Activated T-cell treated with anti-CD3 and anti-CD28 coated beads, Interleukin-2, amount 50 U/mL, for 24 hours (primary cell): ENCODE measurements at regions not wholly inside any gene's neighbourhood (a gene's known extent, or its start where the extent isn't known, plus 50 kb on each side); places are given as distances from the start of the nearest gene placed in this dataset.
"Not testable (repeated sequence)": the region's sequence is repeated elsewhere in the genome, so short reads cannot be mapped to it uniquely, and the experiment has no call there.

Experiments
- DNase-seq: peaks from one replicate; pipeline ENCODE4 v3.0.0-alpha.2; 2020
- H3K27ac Mint-ChIP-seq: 2 replicates; pipeline ENCODE4 v1.8.0; 2020; ENCODE audit warnings: mild to moderate bottlenecking, mixed read lengths
- H3K27me3 Mint-ChIP-seq: 2 replicates; pipeline ENCODE4 v1.8.0; 2020; ENCODE audit warnings: mixed read lengths
- H3K36me3 Mint-ChIP-seq: 2 replicates; pipeline ENCODE4 v1.8.0; 2020; ENCODE audit warnings: low read depth, mixed read lengths
- H3K4me1 Mint-ChIP-seq: 2 replicates; pipeline ENCODE4 v1.8.0; 2020; ENCODE audit warnings: low read depth, mixed read lengths
- H3K4me3 Mint-ChIP-seq: 2 replicates; pipeline ENCODE4 v1.8.0; 2020; ENCODE audit warnings: mild to moderate bottlenecking, moderate library complexity, mixed read lengths
- H3K9me3 Mint-ChIP-seq: 2 replicates; pipeline ENCODE4 v1.8.0; 2020; ENCODE audit warnings: mixed read lengths

DNA sequence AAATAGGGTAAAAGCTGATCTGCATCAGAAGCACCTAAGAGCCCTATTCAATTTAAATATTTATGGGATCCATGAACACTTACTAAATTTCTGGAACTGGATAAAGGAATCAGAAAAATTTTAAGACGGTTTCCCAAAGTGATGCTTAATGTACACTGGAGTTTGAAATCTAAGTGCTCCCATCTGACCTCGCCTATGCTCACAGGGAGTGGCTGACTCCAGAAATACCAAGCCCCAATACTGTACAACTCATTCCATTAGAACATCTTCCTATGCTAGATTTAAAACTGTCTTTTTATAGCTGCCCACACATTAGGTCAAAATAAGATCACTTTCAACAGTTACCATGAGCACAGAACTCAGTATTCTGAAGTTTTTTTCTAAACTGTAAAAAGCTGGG, 1214.6 kb downstream of the CDH11 start:
- Mint-ChIP-seq H3K36me3 (no peaks in the 10 kb centered on the region), H3K4me1 (no peaks in the 10 kb centered on the region), H3K27me3 (no peaks in the 10 kb centered on the region), H3K27ac (no peak overlapping the region), H3K9me3 (peaks cover 30% of the 10 kb centered on the region), H3K4me3 (no peak overlapping the region)
- no peak for DNase-seq

- no peaks in the 10 kb centered on the region for H3K4me1 Mint-ChIP-seq
- no peak overlapping the region for H3K27ac Mint-ChIP-seq
- peaks cover 30% of the 10 kb centered on the region for H3K9me3 Mint-ChIP-seq
These were observed 1216.9 kb downstream of the CDH11 start for GRCh38 chr16:63904930-63905329.

GRCh38 chr16:63904182-63904581, 1217.7 kb downstream of the CDH11 start:
- H3K27me3 Mint-ChIP-seq, result no peaks in the 10 kb centered on the region
- H3K4me3 Mint-ChIP-seq, result no peak overlapping the region
- DNase-seq, result no peak
- no peak overlapping the region for H3K27ac Mint-ChIP-seq
- H3K4me1 Mint-ChIP-seq, result no peaks in the 10 kb centered on the region
- peaks cover 30% of the 10 kb centered on the region for H3K9me3 Mint-ChIP-seq
- no peaks in the 10 kb centered on the region for H3K36me3 Mint-ChIP-seq

More at GRCh38 chr16:63904930-63905329, 1216.9 kb downstream of the CDH11 start:
- Mint-ChIP-seq H3K27me3 (no peaks in the 10 kb centered on the region), H3K36me3 (no peaks in the 10 kb centered on the region), H3K4me3 (no peak overlapping the region)
- DNase-seq, result no peak

DNA sequence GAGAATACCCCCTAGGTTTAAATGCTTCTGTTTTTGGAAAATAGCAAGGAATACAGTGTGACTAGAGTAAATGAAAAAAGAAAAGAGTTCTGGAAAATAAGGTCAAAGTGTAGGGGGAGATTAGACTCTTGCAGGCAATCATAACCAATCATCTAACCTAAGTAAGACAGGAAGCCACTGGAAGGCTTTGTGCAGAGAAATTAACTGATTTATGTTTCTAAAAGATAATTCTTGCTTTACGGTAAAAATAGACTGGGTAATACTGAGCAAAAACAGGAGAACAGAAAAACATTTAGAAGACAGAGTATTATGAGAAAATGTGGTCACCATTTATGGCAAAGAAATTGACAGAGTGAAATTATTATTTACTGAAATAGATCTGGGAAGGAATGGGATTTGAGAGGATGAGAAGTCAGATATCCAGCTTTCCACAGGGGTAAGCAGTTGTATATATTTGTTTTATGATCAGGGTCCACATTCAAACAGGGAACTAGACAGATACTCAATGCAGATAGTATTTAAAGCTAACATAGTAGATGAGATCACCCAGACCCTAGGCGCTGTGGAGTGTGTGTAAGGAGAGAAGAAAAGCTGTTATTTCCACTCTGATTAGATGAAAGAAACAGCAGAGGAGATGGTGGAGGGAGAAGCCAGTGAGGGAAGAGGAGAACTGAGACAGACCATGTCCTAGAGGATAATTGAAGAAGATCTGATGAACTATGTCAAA, 1225.3 kb downstream of the CDH11 start:
- no peaks in the 10 kb centered on the region for H3K27me3 Mint-ChIP-seq
- H3K36me3 Mint-ChIP-seq, result no peaks in the 10 kb centered on the region
- H3K4me3 Mint-ChIP-seq, result no peak overlapping the region
- H3K9me3 Mint-ChIP-seq, result peaks cover 18% of the 10 kb centered on the region
- H3K27ac Mint-ChIP-seq, result no peak overlapping the region
- no peak for DNase-seq
- no peaks in the 10 kb centered on the region for H3K4me1 Mint-ChIP-seq

DNA sequence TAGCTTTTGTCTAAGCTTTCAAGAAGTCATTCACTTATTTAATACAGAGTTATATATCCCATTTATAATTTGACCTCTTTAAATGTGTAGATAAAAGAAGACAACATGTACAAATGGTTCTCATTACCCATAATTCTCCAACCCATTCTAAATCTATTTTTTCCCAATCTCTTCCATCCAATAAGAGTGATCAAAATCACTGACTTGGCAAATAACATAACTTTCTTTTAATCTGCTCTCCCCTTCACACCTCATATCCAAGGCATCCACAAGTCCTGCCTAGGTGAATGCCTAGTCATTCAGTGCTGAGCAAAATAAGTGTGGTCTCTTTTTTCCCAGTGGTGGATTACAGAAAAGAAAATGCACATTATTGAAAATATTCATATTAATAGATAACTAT, 1231.1 kb downstream of the CDH11 start:
- no peak for DNase-seq
- peaks cover 34% of the 10 kb centered on the region for H3K9me3 Mint-ChIP-seq
- H3K36me3 Mint-ChIP-seq, result no peaks in the 10 kb centered on the region
- no peak overlapping the region for H3K4me3 Mint-ChIP-seq
- no peak overlapping the region for H3K27ac Mint-ChIP-seq
- no peaks in the 10 kb centered on the region for H3K4me1 Mint-ChIP-seq
- no peaks in the 10 kb centered on the region for H3K27me3 Mint-ChIP-seq

- no peak for DNase-seq
- Mint-ChIP-seq H3K27ac (no peak overlapping the region), H3K4me1 (no peaks in the 10 kb centered on the region), H3K9me3 (peaks cover 32% of the 10 kb centered on the region), H3K36me3 (no peaks in the 10 kb centered on the region), H3K27me3 (no peaks in the 10 kb centered on the region), H3K4me3 (no peak overlapping the region)
These were observed 1231.8 kb downstream of the CDH11 start for GRCh38 chr16:63890081-63890480.

DNA sequence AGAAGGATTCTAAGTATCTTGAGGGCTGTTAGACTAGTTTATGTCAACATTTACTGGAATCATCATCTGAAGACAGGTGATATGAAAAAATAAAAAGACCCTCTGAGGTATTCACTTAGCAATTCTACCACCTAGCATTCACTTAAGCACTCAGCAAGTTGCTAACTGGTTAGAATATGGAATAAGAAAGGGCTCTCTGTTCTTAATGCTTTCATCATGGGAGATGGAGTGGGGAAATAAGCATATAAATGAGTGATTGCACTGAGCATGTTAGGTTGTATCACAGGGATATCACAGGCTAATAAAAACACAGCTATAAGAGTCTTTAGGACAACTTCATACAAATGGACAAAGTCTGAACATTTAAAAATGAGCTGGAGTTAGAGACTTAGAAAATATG, 1238.8 kb downstream of the CDH11 start:
- Mint-ChIP-seq H3K4me3 (no peak overlapping the region), H3K27ac (no peak overlapping the region), H3K27me3 (no peaks in the 10 kb centered on the region), H3K9me3 (peaks cover 52% of the 10 kb centered on the region), H3K36me3 (no peaks in the 10 kb centered on the region), H3K4me1 (no peaks in the 10 kb centered on the region)
- no peak for DNase-seq

GRCh38 chr16:63882576-63882975, 1239.3 kb downstream of the CDH11 start:
- Mint-ChIP-seq H3K27me3 (no peaks in the 10 kb centered on the region), H3K4me1 (no peaks in the 10 kb centered on the region), H3K36me3 (no peaks in the 10 kb centered on the region), H3K4me3 (no peak overlapping the region), H3K27ac (no peak overlapping the region), H3K9me3 (peaks cover 53% of the 10 kb centered on the region)
- DNase-seq, result no peak

DNA sequence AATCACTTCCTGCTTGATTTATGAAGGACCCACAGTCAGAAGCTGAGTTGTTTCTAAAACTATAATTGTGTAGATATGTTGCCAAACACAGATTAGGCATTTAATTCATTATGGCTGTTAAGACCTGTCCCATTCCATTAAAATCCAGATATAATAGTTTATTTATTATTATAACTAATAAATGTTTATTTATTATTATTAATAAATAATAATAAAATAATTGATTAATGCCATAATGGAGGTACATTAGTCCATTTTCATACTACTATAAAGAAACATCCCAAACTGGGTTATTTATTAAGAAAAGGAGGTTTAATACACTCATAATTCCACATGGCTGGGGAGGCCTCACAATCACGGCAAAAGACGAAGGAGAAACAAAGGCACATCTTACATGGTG, 1240.9 kb downstream of the CDH11 start:
- no peak overlapping the region for H3K27ac Mint-ChIP-seq
- no peaks in the 10 kb centered on the region for H3K36me3 Mint-ChIP-seq
- H3K27me3 Mint-ChIP-seq, result no peaks in the 10 kb centered on the region
- no peak overlapping the region for H3K4me3 Mint-ChIP-seq
- H3K4me1 Mint-ChIP-seq, result no peaks in the 10 kb centered on the region
- no peak for DNase-seq
- peaks cover 53% of the 10 kb centered on the region for H3K9me3 Mint-ChIP-seq

DNA sequence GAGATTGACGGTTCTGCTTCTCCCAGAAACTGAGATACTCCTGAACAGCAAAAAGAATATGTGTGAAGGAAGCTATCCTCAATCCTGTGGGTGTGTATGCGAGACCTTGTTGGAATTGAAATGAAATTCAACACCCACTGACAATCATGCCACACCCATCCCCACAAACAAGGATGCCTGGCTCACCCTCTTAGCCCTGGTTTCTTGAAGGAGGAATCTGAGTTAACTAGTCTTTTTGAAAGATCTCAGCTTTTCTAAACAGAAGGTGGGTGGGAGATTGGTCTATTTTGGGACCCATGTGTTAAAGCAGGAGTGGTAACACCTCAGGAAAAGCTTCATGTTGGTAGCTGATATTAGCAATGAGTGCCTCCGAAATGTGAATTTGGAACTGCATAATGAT, 1244.5 kb downstream of the CDH11 start:
- DNase-seq, result no peak
- no peaks in the 10 kb centered on the region for H3K36me3 Mint-ChIP-seq
- no peaks in the 10 kb centered on the region for H3K4me1 Mint-ChIP-seq
- H3K27me3 Mint-ChIP-seq, result no peaks in the 10 kb centered on the region
- no peak overlapping the region for H3K27ac Mint-ChIP-seq
- H3K4me3 Mint-ChIP-seq, result no peak overlapping the region
- peaks cover 48% of the 10 kb centered on the region for H3K9me3 Mint-ChIP-seq

- no peaks in the 10 kb centered on the region for H3K4me1 Mint-ChIP-seq
- H3K27ac Mint-ChIP-seq, result no peak overlapping the region
- no peak for DNase-seq
- H3K9me3 Mint-ChIP-seq, result peaks cover 40% of the 10 kb centered on the region
- no peak overlapping the region for H3K4me3 Mint-ChIP-seq
- H3K36me3 Mint-ChIP-seq, result no peaks in the 10 kb centered on the region
- H3K27me3 Mint-ChIP-seq, result no peaks in the 10 kb centered on the region
These were observed 1245.8 kb downstream of the CDH11 start for GRCh38 chr16:63876103-63876502.

DNA sequence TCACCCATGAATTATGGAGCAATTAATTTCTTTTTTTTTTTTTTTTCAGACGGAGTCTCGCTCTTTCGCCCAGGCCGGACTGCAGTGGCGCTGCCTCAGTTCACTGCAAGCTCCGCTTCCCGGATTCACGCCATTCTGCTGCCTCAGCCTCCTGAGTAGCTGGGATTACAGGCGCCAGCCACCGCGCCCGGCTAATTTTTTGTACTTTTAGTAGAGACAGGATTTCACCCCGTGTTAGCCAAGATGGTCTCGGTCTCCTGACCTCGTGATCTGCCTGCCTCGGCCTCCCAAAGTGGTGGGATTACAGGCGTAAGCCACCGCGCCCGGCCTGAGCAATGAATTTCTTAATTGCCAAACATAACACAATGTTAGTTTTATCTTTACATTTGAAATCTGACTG, 1261.2 kb downstream of the CDH11 start:
- not testable (repeated sequence) for H3K27me3 Mint-ChIP-seq, H3K4me1 Mint-ChIP-seq, H3K36me3 Mint-ChIP-seq, H3K4me3 Mint-ChIP-seq, H3K27ac Mint-ChIP-seq, DNase-seq
- H3K9me3 Mint-ChIP-seq, result peaks cover 18% of the 10 kb centered on the region

DNA sequence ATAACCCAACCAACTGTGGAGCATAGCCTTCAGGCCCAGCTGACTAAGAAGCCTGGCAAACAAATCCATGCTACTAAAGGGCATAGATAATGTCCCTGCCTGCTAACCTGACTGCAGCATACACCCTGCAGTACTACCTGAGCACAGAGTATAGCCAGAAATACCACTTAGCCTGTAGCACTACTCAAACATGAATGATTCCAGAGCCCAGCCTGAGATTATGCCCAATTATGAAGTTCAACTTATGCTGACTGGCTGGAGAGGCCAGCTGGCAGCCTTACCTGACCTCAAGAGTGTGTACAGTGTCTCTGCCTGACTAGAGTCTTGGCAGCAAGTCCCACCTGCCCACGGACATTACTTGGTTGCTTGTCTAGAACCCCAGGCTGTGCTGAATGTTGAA, 1265.3 kb downstream of the CDH11 start:
- Mint-ChIP-seq H3K4me3 (no peak overlapping the region), H3K9me3 (peaks cover 14% of the 10 kb centered on the region), H3K27ac (no peak overlapping the region), H3K36me3 (no peaks in the 10 kb centered on the region), H3K4me1 (no peaks in the 10 kb centered on the region), H3K27me3 (no peaks in the 10 kb centered on the region)
- DNase-seq, result no peak

GRCh38 chr16:63850979-63851378, 1270.9 kb downstream of the CDH11 start:
- Mint-ChIP-seq H3K36me3 (no peaks in the 10 kb centered on the region), H3K27ac (no peak overlapping the region), H3K4me1 (no peaks in the 10 kb centered on the region), H3K27me3 (no peaks in the 10 kb centered on the region), H3K4me3 (no peak overlapping the region), H3K9me3 (peaks cover 28% of the 10 kb centered on the region)
- DNase-seq, result no peak

- Mint-ChIP-seq H3K9me3 (peaks cover 40% of the 10 kb centered on the region), H3K4me1 (no peaks in the 10 kb centered on the region), H3K27ac (no peak overlapping the region), H3K36me3 (no peaks in the 10 kb centered on the region), H3K4me3 (no peak overlapping the region), H3K27me3 (no peaks in the 10 kb centered on the region)
- no peak for DNase-seq
These were observed 1280.6 kb downstream of the CDH11 start for GRCh38 chr16:63841271-63841670.

DNA sequence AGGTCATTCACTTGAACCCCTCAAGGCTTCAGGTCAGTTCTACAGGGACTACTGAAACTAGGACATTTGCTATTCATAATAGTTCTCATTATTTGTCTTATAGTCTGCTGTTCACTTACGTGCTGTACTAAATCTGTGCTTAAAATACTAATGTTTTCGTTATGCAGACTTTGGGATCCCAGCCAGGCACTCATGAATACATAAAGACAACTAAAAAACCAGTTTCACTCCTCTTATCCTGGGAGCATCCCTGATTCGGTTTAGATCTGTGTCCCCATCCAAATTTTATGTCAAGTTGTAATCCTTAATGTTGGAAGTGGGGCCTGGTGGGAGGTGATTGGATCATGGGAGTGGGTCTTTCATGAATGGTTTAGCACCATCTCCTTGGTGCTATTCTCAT, 1291.8 kb downstream of the CDH11 start:
- Mint-ChIP-seq H3K27me3 (no peaks in the 10 kb centered on the region), H3K4me1 (no peaks in the 10 kb centered on the region), H3K9me3 (peaks cover 27% of the 10 kb centered on the region), H3K27ac (no peak overlapping the region), H3K4me3 (no peak overlapping the region), H3K36me3 (no peaks in the 10 kb centered on the region)
- DNase-seq, result no peak
